HG03575 (cell line): ENCODE measurements at regions not wholly inside any gene's neighbourhood (a gene's known extent, or its start where the extent isn't known, plus 50 kb on each side); places are given as distances from the start of the nearest gene placed in this dataset.

Experiments
- ATAC-seq: cut with Tn5 transposase; IDR thresholded peaks from one replicate; pipeline ENCODE4 v1.9.1; 2021; ENCODE audit not compliant: unreplicated experiment, insufficient number of reproducible peaks, low FRiP score; ENCODE audit errors: extremely low read depth

- no peak for ATAC-seq
Measured at GRCh38 chr13:58126496-58126895, 495.0 kb downstream of the PCDH17 start.

GRCh38 chr13:58134012-58134411 lies 502.5 kb downstream of the PCDH17 start:
- no peak for ATAC-seq

- ATAC-seq, result no peak
Measured at GRCh38 chr13:58134525-58134924, 503.0 kb downstream of the PCDH17 start.

GRCh38 chr13:58142952-58143351 lies 511.4 kb downstream of the PCDH17 start:
- ATAC-seq, result no peak

- no peak for ATAC-seq
Measured at GRCh38 chr13:58144616-58145015, 513.1 kb downstream of the PCDH17 start.

GRCh38 chr13:58151452-58151851 lies 519.9 kb downstream of the PCDH17 start:
- ATAC-seq, result no peak

GRCh38 chr13:58160980-58161379 lies 529.4 kb downstream of the PCDH17 start:
- no peak for ATAC-seq

GRCh38 chr13:58165617-58166016 lies 534.1 kb downstream of the PCDH17 start:
- no peak for ATAC-seq

- ATAC-seq, result no peak
Measured at GRCh38 chr13:58181111-58181510, 549.6 kb downstream of the PCDH17 start.

- no peak for ATAC-seq
Measured at GRCh38 chr13:58187881-58188280, 556.3 kb downstream of the PCDH17 start.

GRCh38 chr13:58190577-58190976 lies 559.0 kb downstream of the PCDH17 start:
- no peak for ATAC-seq

GRCh38 chr13:58191754-58192153 lies 560.2 kb downstream of the PCDH17 start:
- no peak for ATAC-seq

GRCh38 chr13:58202099-58202498 lies 570.6 kb downstream of the PCDH17 start:
- no peak for ATAC-seq

- ATAC-seq, result no peak
Measured at GRCh38 chr13:58207501-58207900, 576.0 kb downstream of the PCDH17 start.

- no peak for ATAC-seq
Measured at GRCh38 chr13:58235454-58235853, 603.9 kb downstream of the PCDH17 start.

GRCh38 chr13:58238972-58239773 lies 607.6 kb downstream of the PCDH17 start:
- ATAC-seq, result no peak

GRCh38 chr13:58239774-58240268 lies 608.3 kb downstream of the PCDH17 start:
- no peak for ATAC-seq

GRCh38 chr13:58247080-58247479 lies 615.5 kb downstream of the PCDH17 start:
- no peak for ATAC-seq

- no peak for ATAC-seq
Measured at GRCh38 chr13:58254943-58255342, 623.4 kb downstream of the PCDH17 start.

GRCh38 chr13:58266271-58266670 lies 634.7 kb downstream of the PCDH17 start:
- no peak for ATAC-seq
